CD4-positive, alpha-beta T cell (primary cell): ENCODE measurements at regions not wholly inside any gene's neighbourhood (a gene's known extent, or its start where the extent isn't known, plus 50 kb on each side); places are given as distances from the start of the nearest gene placed in this dataset.

Experiments
- ATAC-seq: fragments of 200-7000 bp; cut with Tn5 transposase; one replicate; pipeline ENCODE4 v1.10.0; 2022; ENCODE audit warnings: mild to moderate bottlenecking; ENCODE audit not compliant: poor library complexity
- CTCF ChIA-PET: fragments of 350-600 bp; sonication (Branson Sonifier 250); formaldehyde crosslinking; loops from one replicate; lab custom pipeline; 2021; ENCODE audit warnings: antibody characterized with exemption, inconsistent platforms; lab: Charles Lee
- POLR2A ChIA-PET: fragments of 350-600 bp; sonication (Branson Sonifier 250); formaldehyde crosslinking; loops from one replicate; lab custom pipeline; 2021; ENCODE audit warnings: antibody characterized with exemption, inconsistent platforms; lab: Charles Lee
- DNase-seq, 14 experiments: peaks; one replicate each; pipeline ENCODE4 v3.0.0-alpha.2; 2013 to 2020; ENCODE audit warnings: mixed read lengths in 2 of 14
- H3K27ac ChIP-seq, 2 donors: one replicate each; pipeline versions ENCODE4 v1.5.1 to v1.7.0; 2013; ENCODE audit warnings: low read length in 2 of 2, low read depth in 1 of 2, mild to moderate bottlenecking in 1 of 2
- H3K27me3 ChIP-seq, 2 experiments: 1 replicate in 1 of 2; 2 replicates in 1 of 2; pipeline versions ENCODE4 v1.6.1 to v1.7.0; 2013; ENCODE audit warnings: low read length in 2 of 2, control low read depth in 1 of 2, mild to moderate bottlenecking in 1 of 2, moderate library complexity in 1 of 2; ENCODE audit not compliant: insufficient read depth in 2 of 2, control insufficient read depth in 1 of 2
- H3K36me3 ChIP-seq: one replicate; pipeline ENCODE4 v1.6.1; 2013; ENCODE audit warnings: low read length, control low read depth; ENCODE audit not compliant: insufficient read depth
- H3K4me1 ChIP-seq: one replicate; pipeline ENCODE4 v1.6.1; 2013; ENCODE audit warnings: low read length, control low read depth; ENCODE audit not compliant: insufficient read depth
- H3K4me3 ChIP-seq: one replicate; pipeline ENCODE4 v1.5.1; 2013; ENCODE audit warnings: mild to moderate bottlenecking, low read length, moderate library complexity
- H3K9me3 ChIP-seq, 2 experiments: 1 replicate in 1 of 2; 2 replicates in 1 of 2; pipeline versions ENCODE4 v1.6.1 to v1.7.0; 2013; ENCODE audit warnings: low read length in 2 of 2, mild to moderate bottlenecking in 2 of 2, control low read depth in 1 of 2, moderate library complexity in 1 of 2; ENCODE audit not compliant: control insufficient read depth in 1 of 2, insufficient read depth in 1 of 2
- H3K27ac Mint-ChIP-seq: one replicate; pipeline ENCODE4 v1.8.0; 2020; ENCODE audit warnings: mixed read lengths
- H3K27me3 Mint-ChIP-seq: one replicate; pipeline ENCODE4 v1.8.0; 2021; ENCODE audit warnings: mixed read lengths
- H3K36me3 Mint-ChIP-seq: one replicate; pipeline ENCODE4 v1.8.0; 2021; ENCODE audit warnings: low read depth, mixed read lengths
- H3K4me1 Mint-ChIP-seq: one replicate; pipeline ENCODE4 v1.8.0; 2021; ENCODE audit warnings: low read depth, mixed read lengths
- H3K4me3 Mint-ChIP-seq: one replicate; pipeline ENCODE4 v1.8.0; 2020; ENCODE audit warnings: mild to moderate bottlenecking, mixed read lengths
- H3K9me3 Mint-ChIP-seq: one replicate; pipeline ENCODE4 v1.8.0; 2020; ENCODE audit warnings: mixed read lengths
- intact Hi-C, 2 experiments: fragments of 100-400 bp; cut with DNase I in 1 of 2; cut with micrococcal nuclease in 1 of 2; formaldehyde crosslinking; loops; one replicate each; pipeline versions ENCODE4 v1.15.1 to v1.9.0; 2023 to 2025; cut with DNase I, micrococcal nuclease
- TF ChIP-seq, protein P1 (sequence below): fragments of 200-600 bp; IDR thresholded peaks from one replicate; pipeline ENCODE4 v1.8.0; 2022; ENCODE audit warnings: antibody characterized with exemption, mild to moderate bottlenecking

GRCh38 chr12:24541193-24541871 is 407.6 kb downstream of the BCAT1 start:
- POLR2A ChIA-PET, result no interaction called here
- TF ChIP-seq, protein P1, sequence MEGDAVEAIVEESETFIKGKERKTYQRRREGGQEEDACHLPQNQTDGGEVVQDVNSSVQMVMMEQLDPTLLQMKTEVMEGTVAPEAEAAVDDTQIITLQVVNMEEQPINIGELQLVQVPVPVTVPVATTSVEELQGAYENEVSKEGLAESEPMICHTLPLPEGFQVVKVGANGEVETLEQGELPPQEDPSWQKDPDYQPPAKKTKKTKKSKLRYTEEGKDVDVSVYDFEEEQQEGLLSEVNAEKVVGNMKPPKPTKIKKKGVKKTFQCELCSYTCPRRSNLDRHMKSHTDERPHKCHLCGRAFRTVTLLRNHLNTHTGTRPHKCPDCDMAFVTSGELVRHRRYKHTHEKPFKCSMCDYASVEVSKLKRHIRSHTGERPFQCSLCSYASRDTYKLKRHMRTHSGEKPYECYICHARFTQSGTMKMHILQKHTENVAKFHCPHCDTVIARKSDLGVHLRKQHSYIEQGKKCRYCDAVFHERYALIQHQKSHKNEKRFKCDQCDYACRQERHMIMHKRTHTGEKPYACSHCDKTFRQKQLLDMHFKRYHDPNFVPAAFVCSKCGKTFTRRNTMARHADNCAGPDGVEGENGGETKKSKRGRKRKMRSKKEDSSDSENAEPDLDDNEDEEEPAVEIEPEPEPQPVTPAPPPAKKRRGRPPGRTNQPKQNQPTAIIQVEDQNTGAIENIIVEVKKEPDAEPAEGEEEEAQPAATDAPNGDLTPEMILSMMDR, result no peak

GRCh38 chr12:24539646-24540045 is 409.3 kb downstream of the BCAT1 start:
- H3K27me3 Mint-ChIP-seq, result no peaks in the 10 kb centered on the region
- TF ChIP-seq, protein P1, result no peak
- no peaks in the 10 kb centered on the region for H3K9me3 Mint-ChIP-seq
- H3K4me3 Mint-ChIP-seq, result no peak overlapping the region
- no peaks in the 10 kb centered on the region for H3K27me3 ChIP-seq
- no peaks in the 10 kb centered on the region for H3K4me1 Mint-ChIP-seq
- H3K4me1 ChIP-seq, result no peaks in the 10 kb centered on the region
- H3K27ac ChIP-seq, result no peak overlapping the region
- H3K27ac Mint-ChIP-seq, result no peak overlapping the region
- ATAC-seq (no peak), DNase-seq (no peak)
- no peaks in the 10 kb centered on the region for H3K9me3 ChIP-seq
- no peaks in the 10 kb centered on the region for H3K36me3 Mint-ChIP-seq
- H3K36me3 ChIP-seq, result no peaks in the 10 kb centered on the region
- CTCF ChIA-PET, result no interaction called here
- POLR2A ChIA-PET, result no interaction called here
- no peak overlapping the region for H3K4me3 ChIP-seq
- intact Hi-C loops, result no loop called here

More at GRCh38 chr12:24541193-24541871, 407.6 kb downstream of the BCAT1 start:
- no peaks in the 10 kb centered on the region for H3K36me3 Mint-ChIP-seq
- H3K9me3 Mint-ChIP-seq, result no peaks in the 10 kb centered on the region
- Histone ChIP-seq H3K27me3 (no peaks in the 10 kb centered on the region), H3K27ac (no peak overlapping the region), H3K9me3 (no peaks in the 10 kb centered on the region), H3K36me3 (no peaks in the 10 kb centered on the region), H3K4me3 (no peak overlapping the region), H3K4me1 (no peaks in the 10 kb centered on the region)
- intact Hi-C loops, result no loop called here
- no peak overlapping the region for H3K27ac Mint-ChIP-seq
- no peak for ATAC-seq
- CTCF ChIA-PET, result no interaction called here
- H3K4me3 Mint-ChIP-seq, result no peak overlapping the region
- no peak for DNase-seq
- no peaks in the 10 kb centered on the region for H3K4me1 Mint-ChIP-seq
- H3K27me3 Mint-ChIP-seq, result no peaks in the 10 kb centered on the region

GRCh38 chr12:24537083-24537860 is 411.6 kb downstream of the BCAT1 start:
- H3K9me3 Mint-ChIP-seq, result no peaks in the 10 kb centered on the region
- ATAC-seq (no peak), DNase-seq (no peak)
- H3K9me3 ChIP-seq, result no peaks in the 10 kb centered on the region
- POLR2A ChIA-PET, result no interaction called here
- no peak overlapping the region for H3K27ac Mint-ChIP-seq
- H3K27ac ChIP-seq, result no peak overlapping the region
- H3K4me1 ChIP-seq, result no peaks in the 10 kb centered on the region
- H3K27me3 Mint-ChIP-seq, result no peaks in the 10 kb centered on the region
- CTCF ChIA-PET, result no interaction called here
- no peaks in the 10 kb centered on the region for H3K36me3 ChIP-seq
- H3K36me3 Mint-ChIP-seq, result no peaks in the 10 kb centered on the region
- H3K4me3 ChIP-seq, result no peak overlapping the region
- TF ChIP-seq, protein P1, result no peak
- H3K4me1 Mint-ChIP-seq, result no peaks in the 10 kb centered on the region
- no peak overlapping the region for H3K4me3 Mint-ChIP-seq
- intact Hi-C loops, result no loop called here
- no peaks in the 10 kb centered on the region for H3K27me3 ChIP-seq
